H1 (cell line): ENCODE measurements at regions not wholly inside any gene's neighbourhood (a gene's known extent, or its start where the extent isn't known, plus 50 kb on each side); places are given as distances from the start of the nearest gene placed in this dataset.

ENCODE experiments used
- CHD7 ChIP-seq: fragments of 300-600 bp; sonication (generic); IDR thresholded peaks from 2 replicates; pipeline ENCODE4 v1.7.1; 2012; ENCODE audit warnings: low read length, moderate library complexity, mild to moderate bottlenecking, inconsistent platforms; ENCODE audit not compliant: insufficient replicate concordance
- HDAC6 ChIP-seq: IDR thresholded peaks from one replicate; pipeline ENCODE4 v1.7.1; 2012; ENCODE audit warnings: low read depth, mild to moderate bottlenecking, inconsistent platforms, low read length, moderate library complexity
- MAX ChIP-seq: IDR thresholded peaks from 2 replicates; pipeline ENCODE4 v1.6.1; 2012; ENCODE audit warnings: inconsistent platforms
- NRF1 ChIP-seq: IDR thresholded peaks from 2 replicates; pipeline ENCODE4 v1.6.1; 2011; ENCODE audit warnings: mild to moderate bottlenecking, low read depth, low read length, improper control_type of control experiment
- TF ChIP-seq, protein P1 (sequence below): IDR thresholded peaks from 2 replicates; pipeline ENCODE4 v1.6.1; 2011; ENCODE audit warnings: low read depth, mild to moderate bottlenecking, low read length; ENCODE audit not compliant: insufficient read depth

- TF ChIP-seq CHD7 (no peak), MAX (no peak), HDAC6 (no peak), NRF1 (no peak)
- TF ChIP-seq, protein P1, sequence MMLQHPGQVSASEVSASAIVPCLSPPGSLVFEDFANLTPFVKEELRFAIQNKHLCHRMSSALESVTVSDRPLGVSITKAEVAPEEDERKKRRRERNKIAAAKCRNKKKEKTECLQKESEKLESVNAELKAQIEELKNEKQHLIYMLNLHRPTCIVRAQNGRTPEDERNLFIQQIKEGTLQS: no peak
Measured at GRCh38 chr20:53658973-53659372, 65.3 kb upstream of the ZNF217 start (continued).
